ENCODE measurements at regions not wholly inside any gene's neighbourhood (a gene's known extent, or its start where the extent isn't known, plus 50 kb on each side); places are given as distances from the start of the nearest gene placed in this dataset.

- CTCF ChIA-PET: no interaction called here
- TF ChIP-seq, protein P1, sequence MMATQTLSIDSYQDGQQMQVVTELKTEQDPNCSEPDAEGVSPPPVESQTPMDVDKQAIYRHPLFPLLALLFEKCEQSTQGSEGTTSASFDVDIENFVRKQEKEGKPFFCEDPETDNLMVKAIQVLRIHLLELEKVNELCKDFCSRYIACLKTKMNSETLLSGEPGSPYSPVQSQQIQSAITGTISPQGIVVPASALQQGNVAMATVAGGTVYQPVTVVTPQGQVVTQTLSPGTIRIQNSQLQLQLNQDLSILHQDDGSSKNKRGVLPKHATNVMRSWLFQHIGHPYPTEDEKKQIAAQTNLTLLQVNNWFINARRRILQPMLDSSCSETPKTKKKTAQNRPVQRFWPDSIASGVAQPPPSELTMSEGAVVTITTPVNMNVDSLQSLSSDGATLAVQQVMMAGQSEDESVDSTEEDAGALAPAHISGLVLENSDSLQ (IDR thresholded peaks at IDR 0.05): no peak
- TF ChIP-seq ZNF384 (IDR thresholded peaks at IDR 0.05): no peak
- no peak for TF ChIP-seq SUZ12 (IDR thresholded peaks at IDR 0.05)
- no peak for TF ChIP-seq LEF1 (IDR thresholded peaks at IDR 0.05; ENCODE audit: borderline replicate concordance)
- no peak for TF ChIP-seq FOXK2 (IDR thresholded peaks at IDR 0.05)
- TF ChIP-seq NFRKB (IDR thresholded peaks at IDR 0.05): no peak
- TF ChIP-seq ELF4 (IDR thresholded peaks at IDR 0.05): no peak
- TF ChIP-seq HDGF (IDR thresholded peaks at IDR 0.05; ENCODE audit: borderline replicate concordance): no peak
- no peak for TF ChIP-seq CTBP1 (IDR thresholded peaks at IDR 0.05; ENCODE audit: borderline replicate concordance)
- TF ChIP-seq ARNT (IDR thresholded peaks at IDR 0.05): no peak
- TF ChIP-seq BHLHE40 (IDR thresholded peaks at IDR 0.05; ENCODE audit: borderline replicate concordance): no peak
- TF ChIP-seq FOXA1 (IDR thresholded peaks at IDR 0.05): no peak
- no peak for TF ChIP-seq FOXM1 (IDR thresholded peaks at IDR 0.05; ENCODE audit: borderline replicate concordance)
- TF ChIP-seq SP1 (IDR thresholded peaks at IDR 0.05): no peak
- no peak for TF ChIP-seq L3MBTL2 (conservative IDR thresholded peaks at IDR 0.05)
These were observed 161.8 kb upstream of the IRX2 start for GRCh38 chr5:2913281-2913680.

DNA sequence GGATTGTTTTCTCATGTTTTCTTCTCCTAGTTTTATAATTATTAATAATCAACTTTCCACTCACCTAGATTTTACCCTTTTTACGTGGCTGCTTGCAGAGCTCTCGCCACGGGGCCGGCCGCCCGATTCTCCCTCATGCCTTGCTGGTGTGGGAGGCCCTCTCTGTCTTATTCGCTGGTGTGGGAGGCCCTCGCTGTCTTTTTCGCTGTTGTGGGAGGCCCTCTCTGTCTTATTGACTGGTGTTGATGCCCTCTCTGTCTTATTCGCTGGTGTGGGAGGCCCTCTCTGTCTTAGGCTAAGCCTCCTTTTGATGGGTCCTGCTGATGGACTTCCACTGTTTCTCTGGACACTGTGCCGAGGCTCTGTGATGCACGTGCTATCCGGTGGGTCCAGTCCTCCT is 161.3 kb upstream of the IRX2 start:
- TF ChIP-seq L3MBTL2 (conservative IDR thresholded peaks at IDR 0.05) (no peak), ZNF384 (IDR thresholded peaks at IDR 0.05) (no peak), FOXK2 (IDR thresholded peaks at IDR 0.05) (no peak), LEF1 (IDR thresholded peaks at IDR 0.05; ENCODE audit: borderline replicate concordance) (no peak), SP1 (IDR thresholded peaks at IDR 0.05) (no peak), TARDBP (IDR thresholded peaks at IDR 0.05) (no peak), BHLHE40 (IDR thresholded peaks at IDR 0.05; ENCODE audit: borderline replicate concordance) (no peak), HDGF (IDR thresholded peaks at IDR 0.05; ENCODE audit: borderline replicate concordance) (no peak), FOXM1 (IDR thresholded peaks at IDR 0.05; ENCODE audit: borderline replicate concordance) (no peak), CTBP1 (IDR thresholded peaks at IDR 0.05; ENCODE audit: borderline replicate concordance) (no peak), NFRKB (IDR thresholded peaks at IDR 0.05) (no peak), SUZ12 (IDR thresholded peaks at IDR 0.05) (no peak)
- TF ChIP-seq, protein P1 (IDR thresholded peaks at IDR 0.05): no peak
- POLR2A ChIA-PET: no interaction called here
- no peak for DNase-seq (ENCODE audit: extremely low spot score)
- CTCF ChIA-PET: no interaction called here

More at GRCh38 chr5:2913281-2913680, 161.8 kb upstream of the IRX2 start:
- DNase-seq (ENCODE audit: extremely low spot score): no peak
- POLR2A ChIA-PET: no interaction called here

- ChIA-PET POLR2A (no interaction called here), CTCF (no interaction called here)
- DNase-seq (ENCODE audit: extremely low spot score): no peak
- TF ChIP-seq, protein P1 (IDR thresholded peaks at IDR 0.05): no peak
- TF ChIP-seq L3MBTL2 (conservative IDR thresholded peaks at IDR 0.05) (no peak), CTBP1 (IDR thresholded peaks at IDR 0.05; ENCODE audit: borderline replicate concordance) (no peak), FOXK2 (IDR thresholded peaks at IDR 0.05) (no peak), ELF4 (IDR thresholded peaks at IDR 0.05) (no peak), SP1 (IDR thresholded peaks at IDR 0.05) (no peak), HDGF (IDR thresholded peaks at IDR 0.05; ENCODE audit: borderline replicate concordance) (no peak), TARDBP (IDR thresholded peaks at IDR 0.05) (no peak), SUZ12 (IDR thresholded peaks at IDR 0.05) (no peak), LEF1 (IDR thresholded peaks at IDR 0.05; ENCODE audit: borderline replicate concordance) (no peak), FOXM1 (IDR thresholded peaks at IDR 0.05; ENCODE audit: borderline replicate concordance) (no peak), ZNF384 (IDR thresholded peaks at IDR 0.05) (no peak), FOXA1 (IDR thresholded peaks at IDR 0.05) (no peak), ARNT (IDR thresholded peaks at IDR 0.05) (no peak), BHLHE40 (IDR thresholded peaks at IDR 0.05; ENCODE audit: borderline replicate concordance) (no peak), NFRKB (IDR thresholded peaks at IDR 0.05) (no peak)
These were observed 159.1 kb upstream of the IRX2 start for GRCh38 chr5:2910401-2911175.

- CTCF ChIA-PET: no interaction called here
- POLR2A ChIA-PET: no interaction called here
- no peak for DNase-seq (ENCODE audit: extremely low spot score)
- no peak for TF ChIP-seq SP1 (IDR thresholded peaks at IDR 0.05)
- TF ChIP-seq, protein P1 (IDR thresholded peaks at IDR 0.05): no peak
- no peak for TF ChIP-seq CTBP1 (IDR thresholded peaks at IDR 0.05; ENCODE audit: borderline replicate concordance)
- TF ChIP-seq FOXM1 (IDR thresholded peaks at IDR 0.05; ENCODE audit: borderline replicate concordance): no peak
- TF ChIP-seq FOXA1 (IDR thresholded peaks at IDR 0.05): no peak
- no peak for TF ChIP-seq LEF1 (IDR thresholded peaks at IDR 0.05; ENCODE audit: borderline replicate concordance)
- no peak for TF ChIP-seq ZNF384 (IDR thresholded peaks at IDR 0.05)
- no peak for TF ChIP-seq ARNT (IDR thresholded peaks at IDR 0.05)
- TF ChIP-seq FOXK2 (IDR thresholded peaks at IDR 0.05): no peak
- TF ChIP-seq BHLHE40 (IDR thresholded peaks at IDR 0.05; ENCODE audit: borderline replicate concordance): no peak
- TF ChIP-seq ELF4 (IDR thresholded peaks at IDR 0.05): no peak
- TF ChIP-seq SUZ12 (IDR thresholded peaks at IDR 0.05): no peak
These were observed 157.6 kb upstream of the IRX2 start for GRCh38 chr5:2909035-2909434.

- no peak for DNase-seq (ENCODE audit: extremely low spot score)
- no peak for TF ChIP-seq NFRKB (IDR thresholded peaks at IDR 0.05)
- TF ChIP-seq CTBP1 (IDR thresholded peaks at IDR 0.05; ENCODE audit: borderline replicate concordance): no peak
- TF ChIP-seq BHLHE40 (IDR thresholded peaks at IDR 0.05; ENCODE audit: borderline replicate concordance): no peak
- TF ChIP-seq FOXM1 (IDR thresholded peaks at IDR 0.05; ENCODE audit: borderline replicate concordance): no peak
- TF ChIP-seq LEF1 (IDR thresholded peaks at IDR 0.05; ENCODE audit: borderline replicate concordance): no peak
- TF ChIP-seq FOXA1 (IDR thresholded peaks at IDR 0.05): no peak
- no peak for TF ChIP-seq HDGF (IDR thresholded peaks at IDR 0.05; ENCODE audit: borderline replicate concordance)
- TF ChIP-seq FOXK2 (IDR thresholded peaks at IDR 0.05): no peak
- no peak for TF ChIP-seq SP1 (IDR thresholded peaks at IDR 0.05)
- TF ChIP-seq L3MBTL2 (conservative IDR thresholded peaks at IDR 0.05): no peak
- TF ChIP-seq TARDBP (IDR thresholded peaks at IDR 0.05): no peak
- TF ChIP-seq ELF4 (IDR thresholded peaks at IDR 0.05): no peak
- TF ChIP-seq ARNT (IDR thresholded peaks at IDR 0.05): no peak
- CTCF ChIA-PET: no interaction called here
- POLR2A ChIA-PET: no interaction called here
These were observed 156.6 kb upstream of the IRX2 start for GRCh38 chr5:2908086-2908485.

Data from HEK293T (cell line).